Activated CD8-positive, alpha-beta memory T cell treated with anti-CD3 and anti-CD28 coated beads, Interleukin-2, amount 50 U/mL, for 48 hours (primary cell): ENCODE measurements at regions not wholly inside any gene's neighbourhood (a gene's known extent, or its start where the extent isn't known, plus 50 kb on each side); places are given as distances from the start of the nearest gene placed in this dataset.

Source experiments
- DNase-seq: peaks from one replicate; pipeline ENCODE4 v3.0.0-alpha.2; 2020

- DNase-seq, result no peak
Measured at GRCh38 chr2:59900728-59901452, 652.6 kb downstream of the BCL11A start.

GRCh38 chr2:59899692-59900091, 653.8 kb downstream of the BCL11A start:
- no peak for DNase-seq

- DNase-seq, result no peak
Measured at GRCh38 chr2:59896499-59897245, 656.8 kb downstream of the BCL11A start.

- no peak for DNase-seq
Measured at GRCh38 chr2:59893612-59894011, 659.8 kb downstream of the BCL11A start.

GRCh38 chr2:59892398-59892797, 661.1 kb downstream of the BCL11A start:
- DNase-seq, result no peak

GRCh38 chr2:59889305-59889704, 664.1 kb downstream of the BCL11A start:
- no peak for DNase-seq

GRCh38 chr2:59888706-59889105, 664.7 kb downstream of the BCL11A start:
- no peak for DNase-seq

GRCh38 chr2:59888015-59888414, 665.4 kb downstream of the BCL11A start:
- DNase-seq, result peak; percentile 53

GRCh38 chr2:59887366-59887765, 666.1 kb downstream of the BCL11A start:
- no peak for DNase-seq

- DNase-seq, result no peak
Measured at GRCh38 chr2:59886759-59887158, 666.7 kb downstream of the BCL11A start.

- DNase-seq, result no peak
Measured at GRCh38 chr2:59885541-59885940, 667.9 kb downstream of the BCL11A start.

GRCh38 chr2:59884166-59884565, 669.3 kb downstream of the BCL11A start:
- DNase-seq, result no peak

- DNase-seq, result no peak
Measured at GRCh38 chr2:59882822-59883221, 670.6 kb downstream of the BCL11A start.

- no peak for DNase-seq
Measured at GRCh38 chr2:59882279-59882678, 671.2 kb downstream of the BCL11A start.

- no peak for DNase-seq
Measured at GRCh38 chr2:59881218-59881617, 672.2 kb downstream of the BCL11A start.

- no peak for DNase-seq
Measured at GRCh38 chr2:59879700-59880131, 673.7 kb downstream of the BCL11A start.

GRCh38 chr2:59875836-59876235, 677.6 kb downstream of the BCL11A start:
- DNase-seq, result no peak

GRCh38 chr2:59874971-59875755, 678.3 kb downstream of the BCL11A start:
- no peak for DNase-seq

GRCh38 chr2:59874361-59874760, 679.1 kb downstream of the BCL11A start:
- no peak for DNase-seq

- no peak for DNase-seq
Measured at GRCh38 chr2:59871830-59872229, 681.6 kb downstream of the BCL11A start.

- no peak for DNase-seq
Measured at GRCh38 chr2:59868981-59869380, 684.5 kb downstream of the BCL11A start.

GRCh38 chr2:59866436-59866835, 687.0 kb downstream of the BCL11A start:
- DNase-seq, result no peak

- DNase-seq, result no peak
Measured at GRCh38 chr2:59858540-59858939, 694.9 kb downstream of the BCL11A start.

GRCh38 chr2:59857109-59857508, 696.3 kb downstream of the BCL11A start:
- DNase-seq, result no peak
